IMR-90 (cell line): ENCODE measurements at regions not wholly inside any gene's neighbourhood (a gene's known extent, or its start where the extent isn't known, plus 50 kb on each side); places are given as distances from the start of the nearest gene placed in this dataset.

ENCODE experiments used
- ATAC-seq: fragments of 200-7000 bp; cut with Tn5 transposase; 2 replicates; pipeline ENCODE4 v1.9.1; 2020; ENCODE audit warnings: low read depth, mild to moderate bottlenecking, moderate library complexity
- BruUV-seq: library from RNA; stranded (reverse); fragments of 400-500 nt; replicated peaks from 2 replicates; lab custom pipeline; 2021; lab: Mats Ljungman, UMichigan
- CTCF ChIA-PET: fragments of 300-600 bp; formaldehyde crosslinking; extraction: SDS; loops from one replicate; lab custom pipeline; 2021; ENCODE audit warnings: antibody characterized with exemption; lab: Yijun Ruan, JAX
- POLR2A ChIA-PET: fragments of 300-600 bp; sonication (Branson Sonifier 250); formaldehyde crosslinking; loops from one replicate; lab custom pipeline; 2022; ENCODE audit warnings: antibody characterized with exemption; ENCODE audit not compliant: unreplicated experiment; lab: Charles Lee
- DNase-seq: peaks from one replicate; pipeline ENCODE4 v3.0.0; 2013
- H2AFZ ChIP-seq: replicated peaks from 2 replicates; pipeline ENCODE3; 2013; ENCODE audit warnings: low read length, mild to moderate bottlenecking; ENCODE audit not compliant: poor library complexity
- H2AK5ac ChIP-seq: 2 replicates; pipeline ENCODE4 v1.6.1; 2013; ENCODE audit warnings: low read depth, low read length, inconsistent platforms
- H2AK9ac ChIP-seq: replicated peaks from 2 replicates; pipeline ENCODE3; 2013; ENCODE audit warnings: mild to moderate bottlenecking, low read depth, low read length, moderate library complexity; ENCODE audit not compliant: poor library complexity
- H2BK120ac ChIP-seq: 2 replicates; pipeline ENCODE4 v1.6.1; 2013; ENCODE audit warnings: low read depth, low read length, inconsistent platforms
- H2BK15ac ChIP-seq: 3 replicates; pipeline ENCODE4 v1.6.1; 2013; ENCODE audit warnings: low read depth, low read length, inconsistent platforms
- H2BK20ac ChIP-seq: 2 replicates; pipeline ENCODE4 v1.6.1; 2013; ENCODE audit warnings: low read depth, mild to moderate bottlenecking, inconsistent platforms, low read length, moderate library complexity
- H2BK5ac ChIP-seq: 2 replicates; pipeline ENCODE4 v1.6.1; 2013; ENCODE audit warnings: mild to moderate bottlenecking, low read depth, low read length, inconsistent platforms; ENCODE audit not compliant: poor library complexity, severe bottlenecking
- H3K14ac ChIP-seq: replicated peaks from 2 replicates; pipeline ENCODE4 v1.6.1; 2013; ENCODE audit warnings: low read depth, low read length, inconsistent platforms
- H3K18ac ChIP-seq: 2 replicates; pipeline ENCODE4 v1.6.1; 2013; ENCODE audit warnings: low read depth, low read length, control low read depth
- H3K23ac ChIP-seq: 2 replicates; pipeline ENCODE4 v1.6.1; 2013; ENCODE audit warnings: low read depth, low read length, inconsistent platforms
- H3K27ac ChIP-seq: 2 replicates; pipeline ENCODE4 v1.5.1; 2013; ENCODE audit warnings: mild to moderate bottlenecking, control low read depth, low read length; ENCODE audit not compliant: insufficient read depth
- H3K27me3 ChIP-seq: 2 replicates; pipeline ENCODE4 v1.6.1; 2013; ENCODE audit warnings: low read length; ENCODE audit not compliant: control insufficient read depth, insufficient read depth
- H3K36me3 ChIP-seq: 2 replicates; pipeline ENCODE4 v1.6.1; 2013; ENCODE audit warnings: low read length, mixed read lengths; ENCODE audit not compliant: control insufficient read depth, insufficient read depth
- H3K4ac ChIP-seq: 2 replicates; pipeline ENCODE4 v1.6.1; 2013; ENCODE audit warnings: low read depth, low read length, inconsistent platforms
- H3K4me1 ChIP-seq: 2 replicates; pipeline ENCODE4 v1.6.1; 2013; ENCODE audit warnings: low read length, mixed read lengths; ENCODE audit not compliant: control insufficient read depth, insufficient read depth
- H3K4me2 ChIP-seq: 2 replicates; pipeline ENCODE4 v1.6.1; 2013; ENCODE audit warnings: low read depth, mild to moderate bottlenecking, control low read depth, low read length, moderate library complexity
- H3K4me3 ChIP-seq: 2 replicates; pipeline ENCODE4 v1.5.1; 2013; ENCODE audit warnings: low read depth, mild to moderate bottlenecking, control low read depth, low read length, moderate library complexity; ENCODE audit not compliant: insufficient read depth
- H3K56ac ChIP-seq: 2 replicates; pipeline ENCODE4 v1.6.1; 2013; ENCODE audit warnings: low read length, inconsistent platforms; ENCODE audit not compliant: insufficient read depth; ENCODE audit errors: extremely low read depth
- H3K79me1 ChIP-seq, 2 experiments: 2 replicates each; pipeline ENCODE4 v1.6.1; 2013; ENCODE audit warnings: low read length in 2 of 2, inconsistent platforms in 1 of 2, low read depth in 1 of 2
- H3K9ac ChIP-seq: 2 replicates; pipeline ENCODE4 v1.6.1; 2013; ENCODE audit warnings: low read depth, low read length, control low read depth
- H3K9me1 ChIP-seq: 2 replicates; pipeline ENCODE4 v1.6.1; 2013; ENCODE audit warnings: low read length, inconsistent platforms; ENCODE audit not compliant: insufficient read depth
- H3K9me3 ChIP-seq: 2 replicates; pipeline ENCODE4 v1.6.1; 2013; ENCODE audit warnings: low read length; ENCODE audit not compliant: control insufficient read depth, insufficient read depth
- H4K20me1 ChIP-seq: 2 replicates; pipeline ENCODE4 v1.6.1; 2013; ENCODE audit warnings: low read length, inconsistent platforms; ENCODE audit not compliant: insufficient read depth
- H4K5ac ChIP-seq: 2 replicates; pipeline ENCODE4 v1.6.1; 2013; ENCODE audit warnings: mild to moderate bottlenecking, low read depth, low read length, control low read depth
- H4K8ac ChIP-seq, 2 experiments: 2 replicates each; pipeline ENCODE4 v1.6.1; 2013; ENCODE audit warnings: low read depth in 2 of 2, low read length in 2 of 2, control low read depth in 1 of 2, inconsistent platforms in 1 of 2
- H4K91ac ChIP-seq: 2 replicates; pipeline ENCODE4 v1.6.1; 2013; ENCODE audit warnings: low read depth, low read length, inconsistent platforms; ENCODE audit not compliant: insufficient read depth
- FOS ChIP-seq: fragments of 150-350 bp; IDR thresholded peaks from 2 replicates; pipeline ENCODE4 v1.6.1; 2016; ENCODE audit warnings: low read depth, low read length
- MAFK ChIP-seq: IDR thresholded peaks from 2 replicates; pipeline ENCODE4 v1.6.1; 2012; ENCODE audit warnings: low read depth, low read length, improper control_type of control experiment
- WGBS, 2 experiments: methylation state at CpG; one replicate each; pipeline versions ENCODE4 v1.1.5 to v1.1.7; 2013; ENCODE audit warnings: missing lambda C conversion rate in 2 of 2; ENCODE audit not compliant: insufficient read length in 1 of 2; ENCODE audit errors: extremely low coverage in 2 of 2; 5-methylcytosine and 5-hydroxymethylcytosine counted together
- dilution Hi-C: fragments of 300-500 bp; cut with HindIII; formaldehyde crosslinking; loops from one replicate; pipeline ENCODE4 v1.14.3; 2018; ENCODE audit warnings: low sequenced_read_pairs; ENCODE audit not compliant: unreplicated experiment
- in situ Hi-C: fragments of 300-500 bp; cut with MboI; formaldehyde crosslinking; loops from 3 replicates; pipeline ENCODE4 v1.14.3; 2019; ENCODE audit warnings: low sequenced_read_pairs, inconsistent platforms, mixed read lengths
- intact Hi-C: fragments of 100-400 bp; cut with micrococcal nuclease; formaldehyde crosslinking; loops from 2 replicates; pipeline ENCODE4 v1.10.0; 2022

- Histone ChIP-seq H3K27ac (no peak overlapping the region), H3K79me1 (no peaks in the 10 kb centered on the region), H3K4me1 (no peaks in the 10 kb centered on the region), H3K27me3 (no peaks in the 10 kb centered on the region), H3K23ac (no peak overlapping the region), H2AFZ (no peak overlapping the region), H2BK5ac (no peak overlapping the region), H3K9me1 (no peaks in the 10 kb centered on the region; the same call in 1 of the 2 replicates), H3K4me3 (no peak overlapping the region), H4K91ac (no peak overlapping the region), H3K56ac (no peak overlapping the region), H3K36me3 (no peaks in the 10 kb centered on the region), H2AK9ac (no peak overlapping the region), H3K18ac (no peak overlapping the region), H2BK20ac (no peak overlapping the region), H3K4me2 (no peak overlapping the region), H3K9me3 (no peaks in the 10 kb centered on the region), H2AK5ac (no peak overlapping the region), H2BK15ac (no peak overlapping the region), H3K4ac (no peak overlapping the region), H3K9ac (no peak overlapping the region), H4K5ac (no peak overlapping the region), H2BK120ac (no peak overlapping the region), H4K20me1 (no peaks in the 10 kb centered on the region), H4K8ac (no peak overlapping the region), H3K14ac (no peak overlapping the region)
- dilution Hi-C loops: no loop called here
- intact Hi-C loops: no loop called here
- no peak for TF ChIP-seq MAFK
- no peak for TF ChIP-seq FOS
- no peak for DNase-seq
- ATAC-seq: no peak
- in situ Hi-C loops: no loop called here
- ChIA-PET POLR2A (no interaction called here), CTCF (no interaction called here)
- WGBS, 2 experiments: no CpG with 5 or more reads among the region's 2 CpGs
- BruUV-seq: no TSS peak
These were observed 625.4 kb downstream of the PTPRC start for GRCh38 chr1:199264283-199264682.
